PFSK-1 (cell line): ENCODE measurements at regions not wholly inside any gene's neighbourhood (a gene's known extent, or its start where the extent isn't known, plus 50 kb on each side); places are given as distances from the start of the nearest gene placed in this dataset.

ENCODE experiments used
- FOXP2 ChIP-seq: optimal IDR thresholded peaks from 2 replicates; pipeline ENCODE3; 2011; ENCODE audit warnings: borderline replicate concordance, control low read depth, inconsistent platforms; ENCODE audit not compliant: insufficient read depth; ENCODE audit errors: extremely low read length, extremely low read depth
- POLR2AphosphoS5 ChIP-seq: IDR thresholded peaks from 2 replicates; pipeline ENCODE4 v1.6.1; 2012; ENCODE audit warnings: low read depth, mild to moderate bottlenecking, control low read depth, low read length, moderate library complexity
- SIN3A ChIP-seq: IDR thresholded peaks from 2 replicates; pipeline ENCODE4 v1.6.1; 2012; ENCODE audit warnings: mild to moderate bottlenecking, low read length, moderate library complexity, borderline replicate concordance; ENCODE audit not compliant: insufficient read depth
- TAF1 ChIP-seq: IDR thresholded peaks from 2 replicates; pipeline ENCODE4 v1.6.1; 2012; ENCODE audit warnings: low read length, control low read depth, borderline replicate concordance; ENCODE audit not compliant: insufficient read depth
- TF ChIP-seq, protein P1 (sequence below), 2 experiments: IDR thresholded peaks; 2 replicates each; pipeline versions ENCODE4 v1.6.1 to v1.8.0; 2011 to 2012; ENCODE audit warnings: low read depth in 2 of 2, low read length in 2 of 2, control low read depth in 1 of 2, inconsistent platforms in 1 of 2, mild to moderate bottlenecking in 1 of 2, moderate library complexity in 1 of 2; ENCODE audit not compliant: insufficient read depth in 1 of 2

DNA sequence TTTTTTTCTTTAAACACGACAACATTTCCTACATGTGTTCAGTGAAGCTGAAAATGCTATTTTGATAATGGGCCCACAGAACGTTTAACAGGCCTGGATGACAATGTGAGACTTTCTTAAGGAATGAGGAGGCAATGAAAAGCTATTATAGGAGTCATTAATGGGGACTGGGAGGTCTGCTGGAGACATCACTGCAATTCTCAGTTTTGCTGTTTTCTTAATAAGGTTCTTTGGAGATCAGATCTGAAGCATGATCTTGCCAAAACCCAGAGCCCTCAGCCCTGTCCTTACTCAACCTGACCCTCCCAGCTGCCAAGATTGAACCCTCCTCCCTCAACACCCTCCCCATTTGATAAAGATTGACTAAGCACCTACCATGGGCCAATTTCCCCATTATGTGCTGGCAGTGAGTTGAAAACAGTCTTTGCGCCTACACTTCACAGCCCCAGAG, 353.1 kb downstream of the MAFB start:
- no peak for TF ChIP-seq TAF1
- no peak for TF ChIP-seq POLR2AphosphoS5
- no peak for TF ChIP-seq SIN3A
- TF ChIP-seq, protein P1, sequence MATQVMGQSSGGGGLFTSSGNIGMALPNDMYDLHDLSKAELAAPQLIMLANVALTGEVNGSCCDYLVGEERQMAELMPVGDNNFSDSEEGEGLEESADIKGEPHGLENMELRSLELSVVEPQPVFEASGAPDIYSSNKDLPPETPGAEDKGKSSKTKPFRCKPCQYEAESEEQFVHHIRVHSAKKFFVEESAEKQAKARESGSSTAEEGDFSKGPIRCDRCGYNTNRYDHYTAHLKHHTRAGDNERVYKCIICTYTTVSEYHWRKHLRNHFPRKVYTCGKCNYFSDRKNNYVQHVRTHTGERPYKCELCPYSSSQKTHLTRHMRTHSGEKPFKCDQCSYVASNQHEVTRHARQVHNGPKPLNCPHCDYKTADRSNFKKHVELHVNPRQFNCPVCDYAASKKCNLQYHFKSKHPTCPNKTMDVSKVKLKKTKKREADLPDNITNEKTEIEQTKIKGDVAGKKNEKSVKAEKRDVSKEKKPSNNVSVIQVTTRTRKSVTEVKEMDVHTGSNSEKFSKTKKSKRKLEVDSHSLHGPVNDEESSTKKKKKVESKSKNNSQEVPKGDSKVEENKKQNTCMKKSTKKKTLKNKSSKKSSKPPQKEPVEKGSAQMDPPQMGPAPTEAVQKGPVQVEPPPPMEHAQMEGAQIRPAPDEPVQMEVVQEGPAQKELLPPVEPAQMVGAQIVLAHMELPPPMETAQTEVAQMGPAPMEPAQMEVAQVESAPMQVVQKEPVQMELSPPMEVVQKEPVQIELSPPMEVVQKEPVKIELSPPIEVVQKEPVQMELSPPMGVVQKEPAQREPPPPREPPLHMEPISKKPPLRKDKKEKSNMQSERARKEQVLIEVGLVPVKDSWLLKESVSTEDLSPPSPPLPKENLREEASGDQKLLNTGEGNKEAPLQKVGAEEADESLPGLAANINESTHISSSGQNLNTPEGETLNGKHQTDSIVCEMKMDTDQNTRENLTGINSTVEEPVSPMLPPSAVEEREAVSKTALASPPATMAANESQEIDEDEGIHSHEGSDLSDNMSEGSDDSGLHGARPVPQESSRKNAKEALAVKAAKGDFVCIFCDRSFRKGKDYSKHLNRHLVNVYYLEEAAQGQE (IDR thresholded peaks at IDR 0.05; ENCODE audit: insufficient read depth in 1 of 2, low read depth in 2 of 2, low read length in 2 of 2) = no peak
- no peak for TF ChIP-seq FOXP2

DNA sequence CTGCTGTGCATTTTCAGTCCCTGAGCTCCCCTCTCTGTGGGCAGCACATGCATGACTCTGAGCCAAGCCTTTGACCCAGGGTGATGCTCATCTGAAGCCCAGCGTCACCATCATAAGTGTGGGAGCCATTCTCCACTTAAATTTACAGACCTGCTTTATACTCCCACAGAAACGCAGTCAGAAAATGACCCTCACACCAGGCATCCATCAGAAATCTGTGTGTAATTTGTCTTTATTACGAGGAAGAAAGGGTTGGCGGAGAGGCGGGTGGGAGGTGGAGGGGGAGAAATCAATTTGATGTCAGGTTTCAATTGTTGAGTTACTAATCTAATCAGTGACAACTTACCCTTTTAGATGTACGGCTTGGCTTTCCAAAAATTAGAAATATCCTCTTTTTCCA, 353.6 kb downstream of the MAFB start:
- TF ChIP-seq FOXP2 (no peak), TAF1 (no peak), SIN3A (no peak), POLR2AphosphoS5 (no peak)
- TF ChIP-seq, protein P1 (IDR thresholded peaks at IDR 0.05; ENCODE audit: insufficient read depth in 1 of 2, low read depth in 2 of 2, low read length in 2 of 2) = no peak

DNA sequence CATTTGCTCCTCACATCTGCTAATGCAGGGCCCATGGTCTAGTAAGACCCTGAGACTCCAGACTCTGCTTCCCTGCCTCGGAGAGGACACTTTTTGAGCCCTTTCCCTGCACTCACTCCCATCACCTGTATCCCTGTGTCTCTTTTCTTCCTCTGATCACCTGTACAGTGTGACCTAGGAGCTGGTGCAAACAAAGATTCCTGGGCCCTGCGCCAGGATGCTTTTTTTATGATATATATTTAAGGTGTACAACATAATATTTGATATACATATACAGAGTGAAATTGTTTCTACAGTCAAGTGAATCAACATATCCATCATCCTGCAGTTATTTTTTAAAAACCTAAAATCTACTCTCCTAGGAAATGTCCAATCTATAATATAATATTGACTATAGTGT, 355.4 kb downstream of the MAFB start:
- TF ChIP-seq TAF1 (no peak), FOXP2 (no peak), POLR2AphosphoS5 (no peak), SIN3A (no peak)
- TF ChIP-seq, protein P1 (IDR thresholded peaks at IDR 0.05; ENCODE audit: insufficient read depth in 1 of 2, low read depth in 2 of 2, low read length in 2 of 2) = no peak

DNA sequence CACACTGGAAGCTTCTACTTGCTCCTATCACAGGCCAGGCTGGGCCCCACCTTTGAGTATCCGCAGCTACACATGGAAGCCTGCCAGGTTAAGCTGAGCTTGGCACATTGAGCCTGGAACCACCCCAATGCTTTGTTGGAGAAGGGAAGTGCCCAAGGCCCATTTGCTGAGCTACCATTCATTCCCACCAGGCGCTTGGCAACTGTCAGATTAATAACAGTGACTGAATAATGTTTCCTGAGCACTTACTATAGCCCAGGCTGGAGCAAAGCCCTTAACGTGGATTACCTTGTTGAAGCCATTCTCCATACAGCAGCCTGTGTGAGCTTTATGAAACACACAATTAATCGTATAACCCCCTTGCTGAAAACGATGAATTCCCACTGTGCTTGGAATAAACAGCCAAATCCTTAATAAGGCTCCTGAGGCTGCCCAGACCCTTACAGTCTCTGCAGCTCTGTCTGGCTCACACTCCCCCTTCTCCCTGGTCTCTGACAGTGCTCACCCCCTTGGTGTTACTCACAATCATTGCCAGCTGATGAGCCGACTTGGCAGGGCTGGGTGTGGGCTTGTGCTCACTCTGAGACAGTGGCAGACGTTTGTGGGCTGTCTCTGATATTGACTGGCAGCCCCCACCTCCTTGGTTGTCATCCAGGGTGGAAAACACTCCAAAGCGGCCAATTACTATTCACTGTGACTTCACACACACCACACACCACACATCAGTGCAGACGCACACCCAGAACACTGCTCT, 357.1 kb downstream of the MAFB start:
- TF ChIP-seq TAF1 (no peak), POLR2AphosphoS5 (no peak), FOXP2 (no peak), SIN3A (no peak)
- TF ChIP-seq, protein P1 (IDR thresholded peaks at IDR 0.05; ENCODE audit: insufficient read depth in 1 of 2, low read depth in 2 of 2, low read length in 2 of 2) = no peak
